SU-DHL-6 (cell line): ENCODE measurements at regions not wholly inside any gene's neighbourhood (a gene's known extent, or its start where the extent isn't known, plus 50 kb on each side); places are given as distances from the start of the nearest gene placed in this dataset.

Experiments used
- H2AFZ ChIP-seq: fragments of 200-600 bp; sonication (generic); 2 replicates; pipeline ENCODE4 v1.6.1; 2014; ENCODE audit warnings: low read depth, mild to moderate bottlenecking, moderate library complexity, mixed read lengths, antibody characterized with exemption, low read length; ENCODE audit not compliant: severe bottlenecking
- H3F3A ChIP-seq: fragments of 200-600 bp; shearing (Covaris generic); 2 replicates; pipeline ENCODE4 v1.6.0; 2016; ENCODE audit warnings: antibody characterized with exemption, mild to moderate bottlenecking; ENCODE audit not compliant: insufficient read depth
- H3K27ac ChIP-seq: fragments of 200-600 bp; sonication (generic); 2 replicates; pipeline ENCODE4 v1.5.1; 2016; ENCODE audit warnings: low read depth, mild to moderate bottlenecking, low read length, moderate library complexity, mixed read lengths
- H3K27me3 ChIP-seq: fragments of 200-600 bp; sonication (generic), shearing (Covaris generic); 2 replicates; pipeline ENCODE4 v1.6.0; 2014; ENCODE audit warnings: mild to moderate bottlenecking, low read length
- H3K36me3 ChIP-seq: fragments of 200-600 bp; sonication (generic); 2 replicates; pipeline ENCODE4 v1.6.1; 2014; ENCODE audit warnings: mild to moderate bottlenecking, low read length, mixed read lengths
- H3K4me2 ChIP-seq: fragments of 300-600, 200-600 bp; shearing (Covaris generic), sonication (generic); 2 replicates; pipeline ENCODE4 v1.6.0; 2014; ENCODE audit warnings: low read length, low read depth, mild to moderate bottlenecking; ENCODE audit not compliant: poor library complexity, severe bottlenecking
- H3K4me3 ChIP-seq: fragments of 200-600 bp; sonication (generic); 2 replicates; pipeline ENCODE4 v1.5.1; 2014; ENCODE audit warnings: antibody characterized with exemption, low read length, mild to moderate bottlenecking, mixed read lengths; ENCODE audit not compliant: insufficient read depth, poor library complexity, severe bottlenecking
- H3K79me2 ChIP-seq: fragments of 200-600 bp; sonication (generic); 2 replicates; pipeline ENCODE4 v1.6.1; 2014; ENCODE audit warnings: mild to moderate bottlenecking, low read length, moderate library complexity; ENCODE audit not compliant: insufficient read depth
- H3K9ac ChIP-seq: fragments of 200-600 bp; sonication (generic); 2 replicates; pipeline ENCODE4 v1.7.0; 2014; ENCODE audit warnings: mild to moderate bottlenecking, low read length
- H3K9me2 ChIP-seq: fragments of 200-600 bp; sonication (generic); replicated peaks from 2 replicates; pipeline ENCODE4 v1.6.1; 2014; ENCODE audit warnings: low read length; ENCODE audit not compliant: insufficient read depth
- H3K9me3 ChIP-seq: fragments of 200-600 bp; sonication (generic); 2 replicates; pipeline ENCODE4 v1.6.1; 2014; ENCODE audit warnings: low read length, mixed read lengths; ENCODE audit not compliant: insufficient read depth
- H4K20me1 ChIP-seq: fragments of 200-600 bp; sonication (generic); 2 replicates; pipeline ENCODE4 v1.6.1; 2014; ENCODE audit warnings: low read depth, mild to moderate bottlenecking, antibody characterized with exemption, low read length, moderate library complexity, mixed read lengths
- CTCF ChIP-seq: fragments of 200-600 bp; sonication (generic); IDR thresholded peaks from one replicate; pipeline ENCODE4 v1.5.1; 2017; ENCODE audit warnings: antibody characterized with exemption, mild to moderate bottlenecking, low read length, moderate library complexity; ENCODE audit not compliant: insufficient read depth, poor library complexity, severe bottlenecking
- EZH2phosphoT487 ChIP-seq: fragments of 200-600 bp; sonication (generic), shearing (Covaris generic); conservative IDR thresholded peaks from 2 replicates; pipeline ENCODE4 v1.6.1; 2018; ENCODE audit warnings: mild to moderate bottlenecking, antibody characterized with exemption, low read length, moderate library complexity, mixed read lengths

DNA sequence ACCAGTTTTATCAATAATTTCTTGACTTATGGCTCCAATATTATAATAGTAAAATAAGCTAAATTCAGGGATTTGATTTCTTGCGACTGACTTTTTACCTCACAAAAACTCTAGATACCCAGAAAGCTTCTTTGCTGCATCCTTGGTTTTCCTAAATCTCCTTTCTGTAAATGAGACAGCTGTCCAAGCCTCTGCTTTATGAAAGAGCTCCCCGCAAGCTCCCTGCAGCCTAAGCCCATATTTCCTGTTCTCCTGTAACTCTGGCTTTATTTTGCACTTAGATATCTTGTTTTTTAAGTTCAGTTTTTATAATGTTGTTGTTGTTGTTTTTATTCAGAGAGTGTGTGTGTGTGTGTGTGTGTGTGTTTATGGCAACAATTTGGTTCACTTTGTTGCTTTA is 361.7 kb upstream of the PKDCC start:
- no peak overlapping the region for H2AFZ ChIP-seq
- no peak overlapping the region for H3K9ac ChIP-seq
- H3K9me2 ChIP-seq = no peaks in the 10 kb centered on the region
- H3F3A ChIP-seq = no peaks in the 10 kb centered on the region
- TF ChIP-seq EZH2phosphoT487 (no peak), CTCF (no peak)
- no peaks in the 10 kb centered on the region for H3K79me2 ChIP-seq
- H3K4me2 ChIP-seq = no peak overlapping the region
- no peaks in the 10 kb centered on the region for H3K36me3 ChIP-seq
- no peaks in the 10 kb centered on the region for H4K20me1 ChIP-seq
- no peak overlapping the region for H3K4me3 ChIP-seq
- H3K27me3 ChIP-seq = no peaks in the 10 kb centered on the region
- no peak overlapping the region for H3K27ac ChIP-seq
- no peaks in the 10 kb centered on the region for H3K9me3 ChIP-seq

- Histone ChIP-seq H3K36me3 (no peaks in the 10 kb centered on the region), H3F3A (no peaks in the 10 kb centered on the region), H2AFZ (no peak overlapping the region), H3K4me2 (no peak overlapping the region), H3K9me3 (no peaks in the 10 kb centered on the region), H3K27ac (no peak overlapping the region), H3K79me2 (no peaks in the 10 kb centered on the region), H3K9me2 (no peaks in the 10 kb centered on the region), H3K27me3 (no peaks in the 10 kb centered on the region), H3K9ac (no peak overlapping the region), H4K20me1 (no peaks in the 10 kb centered on the region), H3K4me3 (no peak overlapping the region)
- TF ChIP-seq EZH2phosphoT487 (no peak), CTCF (no peak)
Observed at GRCh38 chr2:41691561-41691960, 356.3 kb upstream of the PKDCC start.

- H3K4me3 ChIP-seq = no peak overlapping the region
- no peaks in the 10 kb centered on the region for H3K9me2 ChIP-seq
- H3K4me2 ChIP-seq = no peak overlapping the region
- H2AFZ ChIP-seq = no peak overlapping the region
- no peaks in the 10 kb centered on the region for H3K27me3 ChIP-seq
- no peaks in the 10 kb centered on the region for H3K79me2 ChIP-seq
- H3K9ac ChIP-seq = no peak overlapping the region
- H3K27ac ChIP-seq = no peak overlapping the region
- no peaks in the 10 kb centered on the region for H4K20me1 ChIP-seq
- H3K36me3 ChIP-seq = no peaks in the 10 kb centered on the region
- no peaks in the 10 kb centered on the region for H3F3A ChIP-seq
- TF ChIP-seq EZH2phosphoT487 (no peak), CTCF (no peak)
- no peaks in the 10 kb centered on the region for H3K9me3 ChIP-seq
Observed at GRCh38 chr2:41694536-41695049, 353.2 kb upstream of the PKDCC start.
